HG02884 (cell line): ENCODE measurements at regions not wholly inside any gene's neighbourhood (a gene's known extent, or its start where the extent isn't known, plus 50 kb on each side); places are given as distances from the start of the nearest gene placed in this dataset.
"Not testable (repeated sequence)": the region's sequence is repeated elsewhere in the genome, so short reads cannot be mapped to it uniquely, and the experiment has no call there.

Source experiments
- ATAC-seq: cut with Tn5 transposase; IDR thresholded peaks from one replicate; pipeline ENCODE4 v1.9.1; 2021; ENCODE audit warnings: mild to moderate bottlenecking, moderate library complexity; ENCODE audit not compliant: unreplicated experiment

GRCh38 chr11:95412074-95412473, 181.1 kb upstream of the SESN3 start:
- ATAC-seq: no peak

GRCh38 chr11:95410707-95411106, 179.7 kb upstream of the SESN3 start:
- not testable (repeated sequence) for ATAC-seq

GRCh38 chr11:95406271-95406670, 175.3 kb upstream of the SESN3 start:
- ATAC-seq: no peak

- no peak for ATAC-seq
Measured at GRCh38 chr11:95404370-95404769, 173.4 kb upstream of the SESN3 start.

- no peak for ATAC-seq
Measured at GRCh38 chr11:95398437-95399112, 167.6 kb upstream of the SESN3 start.

GRCh38 chr11:95392644-95393043, 161.6 kb upstream of the SESN3 start:
- no peak for ATAC-seq

- ATAC-seq: no peak
Measured at GRCh38 chr11:95389427-95389826, 158.4 kb upstream of the SESN3 start.

- no peak for ATAC-seq
Measured at GRCh38 chr11:95388086-95388485, 157.1 kb upstream of the SESN3 start.

- ATAC-seq: no peak
Measured at GRCh38 chr11:95387325-95387724, 156.3 kb upstream of the SESN3 start.

GRCh38 chr11:95385577-95385976, 154.6 kb upstream of the SESN3 start:
- ATAC-seq: no peak

GRCh38 chr11:95379479-95379878, 148.5 kb upstream of the SESN3 start:
- ATAC-seq: no peak

GRCh38 chr11:95378789-95379188, 147.8 kb upstream of the SESN3 start:
- no peak for ATAC-seq

GRCh38 chr11:95378111-95378510, 147.1 kb upstream of the SESN3 start:
- no peak for ATAC-seq

- no peak for ATAC-seq
Measured at GRCh38 chr11:95375886-95376285, 144.9 kb upstream of the SESN3 start.

- ATAC-seq: no peak
Measured at GRCh38 chr11:95375451-95375850, 144.4 kb upstream of the SESN3 start.

- no peak for ATAC-seq
Measured at GRCh38 chr11:95374105-95374504, 143.1 kb upstream of the SESN3 start.

GRCh38 chr11:95373241-95373640, 142.2 kb upstream of the SESN3 start:
- no peak for ATAC-seq

GRCh38 chr11:95372097-95372656, 141.2 kb upstream of the SESN3 start:
- ATAC-seq: no peak

GRCh38 chr11:95371153-95371552, 140.2 kb upstream of the SESN3 start:
- ATAC-seq: no peak

- ATAC-seq: no peak
Measured at GRCh38 chr11:95367726-95368125, 136.7 kb upstream of the SESN3 start.

GRCh38 chr11:95365348-95365747, 134.3 kb upstream of the SESN3 start:
- ATAC-seq: no peak

GRCh38 chr11:95364324-95365295, 133.6 kb upstream of the SESN3 start:
- no peak for ATAC-seq
